Endodermal cell (in vitro differentiated cells): ENCODE measurements at regions not wholly inside any gene's neighbourhood (a gene's known extent, or its start where the extent isn't known, plus 50 kb on each side); places are given as distances from the start of the nearest gene placed in this dataset.

Source experiments
- DNase-seq: peaks from one replicate; pipeline ENCODE4 v3.0.0-alpha.2; 2017
- H3K27ac ChIP-seq: 2 replicates; pipeline ENCODE4 v1.5.1; 2013; ENCODE audit warnings: mild to moderate bottlenecking, low read depth, low read length, moderate library complexity
- H3K27me3 ChIP-seq: 2 replicates; pipeline ENCODE4 v1.6.1; 2013; ENCODE audit warnings: mild to moderate bottlenecking, low read length, moderate library complexity; ENCODE audit not compliant: insufficient read depth, control insufficient read depth, poor library complexity, severe bottlenecking
- H3K36me3 ChIP-seq: 2 replicates; pipeline ENCODE4 v1.7.0; 2013; ENCODE audit warnings: mild to moderate bottlenecking, low read length, moderate library complexity; ENCODE audit not compliant: control insufficient read depth, insufficient read depth
- H3K4me1 ChIP-seq: one replicate; pipeline ENCODE4 v1.7.0; 2013; ENCODE audit warnings: low read length; ENCODE audit not compliant: control insufficient read depth, insufficient read depth
- H3K4me3 ChIP-seq: 2 replicates; pipeline ENCODE4 v1.5.1; 2013; ENCODE audit warnings: mild to moderate bottlenecking, low read length, moderate library complexity
- H3K9ac ChIP-seq: 2 replicates; pipeline ENCODE4 v1.6.1; 2013; ENCODE audit warnings: mild to moderate bottlenecking, low read length, moderate library complexity; ENCODE audit not compliant: poor library complexity, severe bottlenecking; ENCODE audit errors: extremely low read depth
- H3K9me3 ChIP-seq: 2 replicates; pipeline ENCODE4 v1.6.1; 2013; ENCODE audit warnings: mild to moderate bottlenecking, low read length, moderate library complexity; ENCODE audit not compliant: control insufficient read depth
- H3K27ac Mint-ChIP-seq: 2 replicates; pipeline ENCODE4 v1.8.0; 2020; ENCODE audit warnings: mixed read lengths
- H3K27me3 Mint-ChIP-seq: 2 replicates; pipeline ENCODE4 v1.8.0; 2021; ENCODE audit warnings: mild to moderate bottlenecking, mixed read lengths; ENCODE audit not compliant: insufficient read depth
- H3K36me3 Mint-ChIP-seq: 2 replicates; pipeline ENCODE4 v1.8.0; 2020; ENCODE audit warnings: low read depth, mixed read lengths
- H3K4me1 Mint-ChIP-seq: 2 replicates; pipeline ENCODE4 v1.8.0; 2020; ENCODE audit warnings: mixed read lengths
- H3K4me3 Mint-ChIP-seq: 2 replicates; pipeline ENCODE4 v1.8.0; 2020; ENCODE audit warnings: mild to moderate bottlenecking, moderate library complexity, mixed read lengths
- H3K9me3 Mint-ChIP-seq: 2 replicates; pipeline ENCODE4 v1.8.0; 2020; ENCODE audit warnings: mild to moderate bottlenecking, mixed read lengths
- CTCF ChIP-seq: fragments of 200-600 bp; sonication (generic); conservative IDR thresholded peaks from 2 replicates; pipeline ENCODE4 v1.5.0; 2021; ENCODE audit warnings: antibody characterized with exemption, mild to moderate bottlenecking
- WGBS, 2 experiments: methylation state at CpG; one replicate each; pipeline versions ENCODE4 v1.1.5 to v1.1.7; 2013; ENCODE audit warnings: missing lambda C conversion rate in 2 of 2, mixed read lengths in 1 of 2; ENCODE audit not compliant: insufficient coverage in 1 of 2, insufficient read length in 1 of 2; 5-methylcytosine and 5-hydroxymethylcytosine counted together

DNA sequence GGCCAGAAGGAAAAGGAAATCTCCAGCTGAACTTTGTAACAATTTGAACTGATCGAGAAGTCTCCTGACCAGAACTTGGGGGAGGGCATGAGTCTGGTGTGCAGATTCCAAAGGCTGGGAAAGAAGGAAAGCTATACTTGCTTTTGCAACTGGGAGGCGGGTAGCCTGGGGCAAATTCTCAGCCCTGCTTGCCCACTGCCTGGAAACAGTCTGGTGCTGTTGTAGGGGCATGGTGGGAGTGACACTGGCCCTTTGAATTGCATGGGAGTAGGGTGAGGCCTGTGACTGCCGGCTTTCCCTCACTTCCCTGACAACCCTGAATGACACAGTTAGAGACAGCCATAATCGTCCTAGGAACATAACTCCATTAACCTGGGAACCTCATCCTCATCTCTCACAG, 114.0 kb upstream of the POU1F1 start:
- no peak for TF ChIP-seq CTCF
- no peaks in the 10 kb centered on the region for H3K36me3 Mint-ChIP-seq
- Histone ChIP-seq H3K4me1 (no peaks in the 10 kb centered on the region), H3K27me3 (no peaks in the 10 kb centered on the region), H3K9ac (no peak overlapping the region), H3K4me3 (no peak overlapping the region), H3K36me3 (no peaks in the 10 kb centered on the region), H3K9me3 (no peaks in the 10 kb centered on the region), H3K27ac (peak overlapping the region; percentile 32)
- no peaks in the 10 kb centered on the region for H3K27me3 Mint-ChIP-seq
- H3K4me3 Mint-ChIP-seq = no peak overlapping the region
- H3K9me3 Mint-ChIP-seq = peaks cover 17% of the 10 kb centered on the region
- no peak overlapping the region for H3K27ac Mint-ChIP-seq
- no peak for DNase-seq
- 83 to 88% methylated on average over 1 to 4 of the region's 4 CpGs for WGBS, 2 experiments
- no peaks in the 10 kb centered on the region for H3K4me1 Mint-ChIP-seq

- Histone ChIP-seq H3K9ac (no peak overlapping the region), H3K36me3 (no peaks in the 10 kb centered on the region), H3K4me3 (no peak overlapping the region), H3K27ac (no peak overlapping the region), H3K27me3 (no peaks in the 10 kb centered on the region), H3K4me1 (no peaks in the 10 kb centered on the region), H3K9me3 (no peaks in the 10 kb centered on the region)
- Mint-ChIP-seq H3K9me3 (peaks cover 15% of the 10 kb centered on the region), H3K4me3 (no peak overlapping the region), H3K4me1 (no peaks in the 10 kb centered on the region), H3K27ac (no peak overlapping the region), H3K27me3 (no peaks in the 10 kb centered on the region), H3K36me3 (peaks cover 2% of the 10 kb centered on the region)
- TF ChIP-seq CTCF = no peak
- 85 to 95% methylated on average over 8 to 30 of the region's 30 CpGs for WGBS, 2 experiments
- no peak for DNase-seq
Observed at GRCh38 chr3:87375231-87375682, 98.9 kb upstream of the POU1F1 start.

DNA sequence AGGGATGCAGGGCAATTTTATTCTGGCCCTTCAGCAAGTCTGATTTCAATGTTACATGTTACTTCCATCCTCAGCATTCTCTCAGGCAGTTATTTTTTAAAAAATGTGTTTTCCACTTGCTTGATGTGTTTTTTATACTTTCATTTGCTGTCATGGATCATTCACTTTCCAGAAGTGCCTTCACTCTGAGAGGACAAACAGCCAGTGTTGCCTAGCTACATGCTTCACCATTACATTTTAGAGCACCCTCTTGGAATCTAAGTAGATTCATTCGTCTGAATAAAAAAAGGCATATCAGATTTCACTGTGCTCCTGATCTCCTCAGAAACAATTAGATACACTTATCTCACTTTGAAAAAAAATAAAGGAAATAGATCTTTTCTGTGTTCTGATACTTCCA, 93.6 kb upstream of the POU1F1 start:
- H3K36me3 Mint-ChIP-seq = peaks cover 2% of the 10 kb centered on the region
- H3K4me3 ChIP-seq = no peak overlapping the region
- no peaks in the 10 kb centered on the region for H3K36me3 ChIP-seq
- no peak for DNase-seq
- H3K27me3 ChIP-seq = no peaks in the 10 kb centered on the region
- no peaks in the 10 kb centered on the region for H3K4me1 Mint-ChIP-seq
- WGBS, 2 experiments = 75% methylated on average over 1 of the region's 1 CpG; no CpG with 5 or more reads in 1 of the 2 experiments
- no peak for TF ChIP-seq CTCF
- H3K4me1 ChIP-seq = no peaks in the 10 kb centered on the region
- H3K4me3 Mint-ChIP-seq = no peak overlapping the region
- H3K27ac Mint-ChIP-seq = no peak overlapping the region
- H3K9me3 ChIP-seq = no peaks in the 10 kb centered on the region
- no peak overlapping the region for H3K9ac ChIP-seq
- no peaks in the 10 kb centered on the region for H3K27me3 Mint-ChIP-seq
- H3K9me3 Mint-ChIP-seq = peaks cover 6% of the 10 kb centered on the region
- H3K27ac ChIP-seq = no peak overlapping the region
